Epidermal melanocyte (primary cell): ENCODE measurements at regions not wholly inside any gene's neighbourhood (a gene's known extent, or its start where the extent isn't known, plus 50 kb on each side); places are given as distances from the start of the nearest gene placed in this dataset.

Experiments
- DNase-seq: peaks from one replicate; pipeline ENCODE4 v3.0.0; 2011; ENCODE audit warnings: low spot score; ENCODE audit not compliant: insufficient read length

GRCh38 chr2:234341306-234341985 lies 155.4 kb downstream of the ARL4C start:
- no peak for DNase-seq

- no peak for DNase-seq
Observed at GRCh38 chr2:234339501-234339900, 157.4 kb downstream of the ARL4C start.

GRCh38 chr2:234339011-234339410 lies 157.9 kb downstream of the ARL4C start:
- DNase-seq, result no peak

- DNase-seq, result peak; percentile 88
Observed at GRCh38 chr2:234335661-234336228, 161.1 kb downstream of the ARL4C start.

GRCh38 chr2:234334756-234335155 lies 162.1 kb downstream of the ARL4C start:
- DNase-seq, result no peak

GRCh38 chr2:234334151-234334550 lies 162.7 kb downstream of the ARL4C start:
- no peak for DNase-seq

GRCh38 chr2:234333168-234334130 lies 163.4 kb downstream of the ARL4C start:
- no peak for DNase-seq

GRCh38 chr2:234331966-234332365 lies 164.9 kb downstream of the ARL4C start:
- no peak for DNase-seq

- DNase-seq, result no peak
Observed at GRCh38 chr2:234331566-234331965, 165.3 kb downstream of the ARL4C start.

GRCh38 chr2:234330902-234331301 lies 166.0 kb downstream of the ARL4C start:
- no peak for DNase-seq

GRCh38 chr2:234329202-234329960 lies 167.5 kb downstream of the ARL4C start:
- DNase-seq, result no peak

- no peak for DNase-seq
Observed at GRCh38 chr2:234328444-234328990, 168.4 kb downstream of the ARL4C start.

GRCh38 chr2:234326694-234327093 lies 170.2 kb downstream of the ARL4C start:
- no peak for DNase-seq

- DNase-seq, result no peak
Observed at GRCh38 chr2:234324116-234324515, 172.8 kb downstream of the ARL4C start.

- DNase-seq, result no peak
Observed at GRCh38 chr2:234322766-234323465, 174.0 kb downstream of the ARL4C start.

- DNase-seq, result no peak
Observed at GRCh38 chr2:234320066-234320465, 176.8 kb downstream of the ARL4C start.

- DNase-seq, result no peak
Observed at GRCh38 chr2:234318361-234318760, 178.5 kb downstream of the ARL4C start.

- DNase-seq, result no peak
Observed at GRCh38 chr2:234313558-234313957, 183.3 kb downstream of the ARL4C start.

- DNase-seq, result no peak
Observed at GRCh38 chr2:234310166-234310565, 186.7 kb downstream of the ARL4C start.

GRCh38 chr2:234309431-234309830 lies 187.4 kb downstream of the ARL4C start:
- no peak for DNase-seq

GRCh38 chr2:234308813-234309195 lies 188.1 kb downstream of the ARL4C start:
- peak; percentile 26 for DNase-seq
